ENCODE measurements at regions not wholly inside any gene's neighbourhood (a gene's known extent, or its start where the extent isn't known, plus 50 kb on each side); places are given as distances from the start of the nearest gene placed in this dataset.

DNA sequence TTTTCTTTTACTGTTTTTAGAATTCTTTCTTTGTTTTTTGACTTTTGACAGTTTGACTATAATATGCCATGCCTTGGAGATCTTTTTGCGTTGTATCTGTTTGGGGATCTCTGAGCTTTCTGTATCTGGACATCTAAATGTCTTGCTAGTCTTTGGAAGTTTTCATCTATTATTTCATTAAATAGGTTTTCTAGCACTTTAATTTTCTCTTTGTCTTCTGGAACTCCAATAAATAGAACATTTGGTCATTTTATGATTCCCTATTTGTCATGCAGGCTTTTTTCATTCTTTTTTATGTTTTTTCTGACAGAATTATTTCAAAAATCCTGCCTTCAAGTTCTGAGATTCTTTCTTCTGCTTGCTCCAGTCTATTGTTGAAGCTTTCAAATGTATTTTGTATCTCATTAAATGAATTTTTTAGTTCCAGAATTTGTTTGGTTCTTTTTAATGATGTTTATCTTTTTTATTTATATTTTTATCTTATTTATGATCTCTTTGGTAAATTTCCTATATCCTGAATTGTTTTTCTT is 201.4 kb downstream of the CHD9NB start:
- no peak for DNase-seq (ENCODE audit: extremely low spot score)
- TF ChIP-seq BHLHE40 (IDR thresholded peaks at IDR 0.05; ENCODE audit: borderline replicate concordance): no peak
- TF ChIP-seq LEF1 (IDR thresholded peaks at IDR 0.05; ENCODE audit: borderline replicate concordance): no peak
- no peak for TF ChIP-seq L3MBTL2 (conservative IDR thresholded peaks at IDR 0.05)
- TF ChIP-seq SUZ12 (IDR thresholded peaks at IDR 0.05): no peak
- no peak for TF ChIP-seq FOXA1 (IDR thresholded peaks at IDR 0.05)
- no peak for TF ChIP-seq ARNT (IDR thresholded peaks at IDR 0.05)
- TF ChIP-seq SP1 (IDR thresholded peaks at IDR 0.05): no peak
- TF ChIP-seq PKNOX1 (IDR thresholded peaks at IDR 0.05): no peak
- TF ChIP-seq ZNF384 (IDR thresholded peaks at IDR 0.05): no peak
- no peak for TF ChIP-seq NFRKB (IDR thresholded peaks at IDR 0.05)
- TF ChIP-seq CTBP1 (IDR thresholded peaks at IDR 0.05; ENCODE audit: borderline replicate concordance): no peak
- no peak for TF ChIP-seq FOXK2 (IDR thresholded peaks at IDR 0.05)
- POLR2A ChIA-PET: no interaction called here
- CTCF ChIA-PET: no interaction called here

DNA sequence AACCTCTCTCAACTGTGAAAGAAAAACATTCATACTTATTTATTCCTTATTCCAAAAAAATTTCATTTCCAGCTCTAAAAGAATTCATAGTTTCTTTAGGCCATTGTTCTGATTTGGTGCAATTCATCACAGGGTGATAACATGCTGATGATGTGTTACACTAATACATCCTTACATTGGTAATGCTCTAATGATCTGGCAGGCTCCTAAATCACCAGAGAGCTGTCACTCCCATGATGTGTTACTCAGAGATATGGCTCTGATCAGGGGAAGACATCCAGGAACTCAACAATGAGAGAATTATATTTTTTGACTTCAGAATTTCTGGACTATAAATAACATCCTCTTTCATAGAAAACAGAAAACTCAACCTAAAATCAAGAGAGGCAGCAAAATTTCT is 209.3 kb downstream of the CHD9NB start:
- ChIA-PET CTCF (interaction anchor here (0.5 kb wide), 1 partner anchor 11 kb away, joined by 3 read pairs; no protein-coding TSS in a partner anchor), POLR2A (no interaction called here)
- TF ChIP-seq TARDBP (IDR thresholded peaks at IDR 0.05): no peak
- no peak for TF ChIP-seq SP1 (IDR thresholded peaks at IDR 0.05)
- no peak for TF ChIP-seq ARNT (IDR thresholded peaks at IDR 0.05)
- TF ChIP-seq HDGF (IDR thresholded peaks at IDR 0.05; ENCODE audit: borderline replicate concordance): no peak
- no peak for TF ChIP-seq LEF1 (IDR thresholded peaks at IDR 0.05; ENCODE audit: borderline replicate concordance)
- TF ChIP-seq NFRKB (IDR thresholded peaks at IDR 0.05): no peak
- no peak for TF ChIP-seq PKNOX1 (IDR thresholded peaks at IDR 0.05)
- TF ChIP-seq L3MBTL2 (conservative IDR thresholded peaks at IDR 0.05): no peak
- no peak for TF ChIP-seq FOXA1 (IDR thresholded peaks at IDR 0.05)
- TF ChIP-seq BHLHE40 (IDR thresholded peaks at IDR 0.05; ENCODE audit: borderline replicate concordance): no peak
- no peak for TF ChIP-seq CTBP1 (IDR thresholded peaks at IDR 0.05; ENCODE audit: borderline replicate concordance)
- DNase-seq (ENCODE audit: extremely low spot score): no peak

DNA sequence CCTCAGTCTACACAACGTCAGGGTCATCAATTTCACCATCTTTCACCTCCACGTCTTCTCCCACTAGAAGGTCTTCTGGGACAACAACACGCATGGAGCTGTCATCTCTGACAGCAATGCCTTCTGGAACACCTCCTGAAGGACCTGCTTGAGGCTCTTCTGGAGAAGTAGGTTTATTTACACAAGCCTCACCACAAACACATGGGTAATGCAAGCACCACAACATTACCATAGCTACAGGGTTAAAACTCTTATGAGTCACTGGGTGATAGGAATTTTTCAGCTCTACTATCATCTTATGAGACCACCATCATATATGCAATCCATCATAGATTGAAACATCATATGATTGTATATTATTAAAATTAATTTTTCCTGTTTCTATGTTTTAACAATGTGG is 215.4 kb downstream of the CHD9NB start:
- CTCF ChIA-PET: no interaction called here
- POLR2A ChIA-PET: no interaction called here
- no peak for DNase-seq (ENCODE audit: extremely low spot score)
- no peak for TF ChIP-seq PKNOX1 (IDR thresholded peaks at IDR 0.05)
- TF ChIP-seq ELF4 (IDR thresholded peaks at IDR 0.05): no peak
- no peak for TF ChIP-seq TARDBP (IDR thresholded peaks at IDR 0.05)
- no peak for TF ChIP-seq ARNT (IDR thresholded peaks at IDR 0.05)
- no peak for TF ChIP-seq HDGF (IDR thresholded peaks at IDR 0.05; ENCODE audit: borderline replicate concordance)
- no peak for TF ChIP-seq FOXA1 (IDR thresholded peaks at IDR 0.05)
- no peak for TF ChIP-seq L3MBTL2 (conservative IDR thresholded peaks at IDR 0.05)
- TF ChIP-seq FOXK2 (IDR thresholded peaks at IDR 0.05): no peak
- no peak for TF ChIP-seq SP1 (IDR thresholded peaks at IDR 0.05)
- no peak for TF ChIP-seq NFRKB (IDR thresholded peaks at IDR 0.05)
- no peak for TF ChIP-seq CTBP1 (IDR thresholded peaks at IDR 0.05; ENCODE audit: borderline replicate concordance)
- TF ChIP-seq SUZ12 (IDR thresholded peaks at IDR 0.05): no peak
- TF ChIP-seq FOXM1 (IDR thresholded peaks at IDR 0.05; ENCODE audit: borderline replicate concordance): no peak

DNA sequence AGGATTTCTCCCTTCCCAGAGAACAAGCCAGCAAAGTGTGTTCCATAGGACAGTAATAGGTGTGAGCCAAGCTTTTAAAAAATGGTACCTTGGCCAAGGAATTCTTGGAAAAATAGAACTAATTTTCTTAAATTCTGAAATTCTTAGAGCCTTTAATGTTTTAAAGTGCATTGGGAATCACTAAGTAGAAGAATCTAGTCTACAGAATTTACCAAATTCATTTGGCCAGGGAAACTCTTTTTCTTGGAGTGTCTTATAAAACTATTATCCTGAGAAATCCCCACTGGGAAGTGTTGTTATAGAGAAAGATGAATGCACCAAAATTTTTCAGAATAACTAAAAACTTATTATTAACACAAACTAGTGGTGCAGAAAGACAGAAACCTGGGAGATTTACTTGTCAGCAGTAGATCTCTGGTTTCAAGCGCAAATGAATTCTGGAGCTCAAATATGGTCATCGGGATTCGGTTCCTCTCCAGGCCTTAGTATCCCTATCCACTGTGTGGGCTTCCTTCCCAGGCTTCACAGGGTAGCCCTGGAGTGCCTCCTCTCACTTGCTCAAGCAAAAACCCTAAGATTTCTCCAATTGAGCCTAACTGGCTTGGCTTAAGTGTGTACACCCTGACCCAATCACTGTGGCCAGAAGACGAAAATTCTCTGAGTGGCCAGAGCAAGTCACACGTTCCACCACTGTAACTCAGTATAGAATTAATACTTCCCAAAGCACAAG is 217.8 kb downstream of the CHD9NB start:
- ChIA-PET CTCF (no interaction called here), POLR2A (no interaction called here)
- TF ChIP-seq FOXK2 (IDR thresholded peaks at IDR 0.05) (no peak), ARNT (IDR thresholded peaks at IDR 0.05) (no peak), TARDBP (IDR thresholded peaks at IDR 0.05) (no peak), FOXM1 (IDR thresholded peaks at IDR 0.05; ENCODE audit: borderline replicate concordance) (no peak), PKNOX1 (IDR thresholded peaks at IDR 0.05) (no peak), L3MBTL2 (conservative IDR thresholded peaks at IDR 0.05) (no peak), BHLHE40 (IDR thresholded peaks at IDR 0.05; ENCODE audit: borderline replicate concordance) (no peak), NFRKB (IDR thresholded peaks at IDR 0.05) (no peak), CTBP1 (IDR thresholded peaks at IDR 0.05; ENCODE audit: borderline replicate concordance) (no peak)
- DNase-seq (ENCODE audit: extremely low spot score): no peak

DNA sequence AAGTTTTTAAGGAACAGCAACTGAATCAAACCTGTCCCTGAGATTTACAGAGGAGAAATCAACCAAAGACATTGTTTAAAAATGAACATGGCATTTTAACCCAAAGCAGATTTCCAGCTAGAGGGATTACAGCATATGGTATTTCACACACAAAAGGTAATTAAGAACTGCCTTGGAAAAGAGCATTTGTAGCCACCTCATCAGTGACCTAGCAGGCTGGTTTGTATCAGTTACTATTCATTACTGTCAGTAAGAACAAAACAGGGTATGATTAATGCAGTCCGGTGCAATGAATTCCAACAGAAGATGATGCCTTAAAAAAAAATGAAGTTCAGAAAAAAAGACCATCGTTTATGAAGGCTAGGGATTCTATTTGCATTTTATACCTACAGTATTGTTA is 219.9 kb downstream of the CHD9NB start:
- ChIA-PET POLR2A (no interaction called here), CTCF (no interaction called here)
- TF ChIP-seq BHLHE40 (IDR thresholded peaks at IDR 0.05; ENCODE audit: borderline replicate concordance) (no peak), ELF4 (IDR thresholded peaks at IDR 0.05) (no peak)
- no peak for DNase-seq (ENCODE audit: extremely low spot score)

DNA sequence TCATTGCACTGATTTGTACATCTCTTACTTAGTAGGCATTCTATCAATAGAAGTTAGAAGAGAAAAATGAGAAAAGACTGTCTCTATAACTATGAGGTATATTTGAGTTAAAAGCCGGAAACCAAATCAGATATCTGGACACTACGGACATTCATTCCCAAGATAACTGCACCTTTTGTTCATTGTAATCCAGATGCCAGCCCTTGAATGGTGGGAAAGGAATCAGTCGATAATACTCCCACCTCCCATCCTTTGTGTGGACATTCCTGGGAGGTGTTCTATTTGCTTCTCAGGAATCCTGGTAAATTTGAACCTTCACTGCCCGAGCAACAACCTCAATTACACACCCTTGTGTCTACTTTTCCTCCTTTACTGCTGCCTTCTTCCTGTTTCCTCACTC is 225.2 kb downstream of the CHD9NB start:
- CTCF ChIA-PET: no interaction called here
- TF ChIP-seq CTBP1 (IDR thresholded peaks at IDR 0.05; ENCODE audit: borderline replicate concordance): no peak
- no peak for TF ChIP-seq ELF4 (IDR thresholded peaks at IDR 0.05)
- TF ChIP-seq ZNF384 (IDR thresholded peaks at IDR 0.05): no peak
- no peak for TF ChIP-seq HDGF (IDR thresholded peaks at IDR 0.05; ENCODE audit: borderline replicate concordance)
- TF ChIP-seq NFRKB (IDR thresholded peaks at IDR 0.05): no peak
- TF ChIP-seq PKNOX1 (IDR thresholded peaks at IDR 0.05): no peak
- POLR2A ChIA-PET: no interaction called here
- no peak for DNase-seq (ENCODE audit: extremely low spot score)

All from HEK293T (cell line).